Duodenal mucosa (tissue), 2 donors: ENCODE measurements at regions not wholly inside any gene's neighbourhood (a gene's known extent, or its start where the extent isn't known, plus 50 kb on each side); places are given as distances from the start of the nearest gene placed in this dataset.
"Not testable (repeated sequence)": the region's sequence is repeated elsewhere in the genome, so short reads cannot be mapped to it uniquely, and the experiment has no call there.

ENCODE experiments used
- H3K27ac ChIP-seq: one replicate; pipeline ENCODE4 v1.7.0; 2013; ENCODE audit warnings: low read depth, low read length
- H3K27me3 ChIP-seq, 2 donors: one replicate each; pipeline ENCODE4 v1.7.0; 2013; ENCODE audit warnings: low read length in 2 of 2, control low read depth in 1 of 2; ENCODE audit not compliant: insufficient read depth in 2 of 2, control insufficient read depth in 1 of 2
- H3K36me3 ChIP-seq, 2 donors: one replicate each; pipeline ENCODE4 v1.7.0; 2013; ENCODE audit warnings: low read length in 2 of 2, control low read depth in 1 of 2; ENCODE audit not compliant: insufficient read depth in 2 of 2, control insufficient read depth in 1 of 2
- H3K4me1 ChIP-seq, 2 donors: one replicate each; pipeline ENCODE4 v1.7.0; 2013; ENCODE audit warnings: low read length in 2 of 2, control low read depth in 1 of 2; ENCODE audit not compliant: insufficient read depth in 2 of 2, control insufficient read depth in 1 of 2
- H3K4me3 ChIP-seq, 2 donors: one replicate each; pipeline ENCODE4 v1.7.0; 2013; ENCODE audit warnings: low read length in 2 of 2, low read depth in 1 of 2
- H3K9ac ChIP-seq, 2 donors: one replicate each; pipeline ENCODE4 v1.7.0; 2013; ENCODE audit warnings: low read length in 2 of 2, low read depth in 1 of 2
- H3K9me3 ChIP-seq, 2 donors: one replicate each; pipeline ENCODE4 v1.7.0; 2013; ENCODE audit warnings: low read length in 2 of 2, control low read depth in 1 of 2; ENCODE audit not compliant: control insufficient read depth in 1 of 2

- Histone ChIP-seq H3K9ac (no peak overlapping the region), H3K27ac (no peak overlapping the region), H3K27me3 (no peaks in the 10 kb centered on the region), H3K36me3 (no peaks in the 10 kb centered on the region), H3K4me1 (peaks cover 0 to 8% of the 10 kb centered on the region in 2 donors), H3K9me3 (no peaks in the 10 kb centered on the region), H3K4me3 (no peak overlapping the region)
Measured at GRCh38 chr12:34121360-34121759, 99.1 kb downstream of the ALG10 start.

DNA sequence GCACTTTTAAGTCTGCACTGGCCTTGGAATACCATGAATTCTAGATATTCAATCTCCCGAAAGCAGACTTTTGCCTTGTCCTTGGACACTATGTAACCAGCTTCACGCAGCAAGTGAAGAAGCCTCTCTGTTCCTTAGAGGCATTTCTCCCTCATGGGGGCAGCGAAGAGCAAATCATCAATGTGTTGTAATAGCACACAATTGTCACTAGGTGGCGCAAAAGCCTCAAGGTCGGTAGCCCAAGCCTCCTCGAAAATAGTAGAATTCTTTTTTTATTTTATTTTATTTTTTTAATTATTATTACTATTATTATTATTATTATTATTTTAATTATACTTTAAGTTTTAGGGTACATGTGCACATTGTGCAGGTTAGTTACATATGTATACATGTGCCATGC lies 100.8 kb downstream of the ALG10 start:
- not testable (repeated sequence) for H3K4me3 ChIP-seq, H3K9ac ChIP-seq, H3K27ac ChIP-seq, H3K4me1 ChIP-seq, H3K9me3 ChIP-seq, H3K27me3 ChIP-seq, H3K36me3 ChIP-seq

DNA sequence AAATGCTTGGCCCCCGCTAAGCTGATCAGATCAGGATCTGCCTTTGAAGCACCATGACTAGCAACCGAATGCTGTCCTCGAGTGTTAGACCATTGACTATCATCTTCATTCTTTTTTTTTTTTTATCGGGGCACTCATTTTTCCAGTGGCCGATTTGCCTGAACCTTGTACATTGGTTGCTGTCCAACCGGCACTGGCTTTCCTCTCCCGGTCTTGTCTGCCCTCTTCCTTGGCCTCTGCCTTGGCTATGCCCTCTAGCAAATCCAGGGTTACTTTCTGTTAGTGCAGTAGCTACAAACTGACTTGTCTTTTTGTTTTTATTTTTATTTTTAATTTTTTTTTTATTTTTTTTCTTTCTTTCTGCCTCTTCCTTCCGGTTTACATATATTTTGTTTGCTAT lies 102.3 kb downstream of the ALG10 start:
- H3K9ac ChIP-seq: no peak overlapping the region
- H3K27ac ChIP-seq: no peak overlapping the region
- H3K27me3 ChIP-seq: no peaks in the 10 kb centered on the region
- no peak overlapping the region for H3K4me3 ChIP-seq
- no peaks in the 10 kb centered on the region for H3K36me3 ChIP-seq
- no peaks in the 10 kb centered on the region for H3K9me3 ChIP-seq
- peaks cover 0 to 10% of the 10 kb centered on the region in 2 donors for H3K4me1 ChIP-seq

- Histone ChIP-seq H3K4me3 (peak overlapping the region; percentile 54 to 66), H3K27ac (no peak overlapping the region), H3K9ac (peak overlapping the region in 1 of 2 donors; percentile 38), H3K4me1 (peaks cover 0 to 10% of the 10 kb centered on the region in 2 donors), H3K9me3 (no peaks in the 10 kb centered on the region), H3K27me3 (no peaks in the 10 kb centered on the region), H3K36me3 (no peaks in the 10 kb centered on the region)
Measured at GRCh38 chr12:34126239-34126641, 103.9 kb downstream of the ALG10 start.

- H3K36me3 ChIP-seq: no peaks in the 10 kb centered on the region
- no peak overlapping the region for H3K27ac ChIP-seq
- no peaks in the 10 kb centered on the region for H3K9me3 ChIP-seq
- H3K4me3 ChIP-seq: peak overlapping the region in 1 of 2 donors; percentile 66
- H3K4me1 ChIP-seq: peaks cover 0 to 10% of the 10 kb centered on the region in 2 donors
- no peaks in the 10 kb centered on the region for H3K27me3 ChIP-seq
- no peak overlapping the region for H3K9ac ChIP-seq
Measured at GRCh38 chr12:34126805-34127204, 104.5 kb downstream of the ALG10 start.

DNA sequence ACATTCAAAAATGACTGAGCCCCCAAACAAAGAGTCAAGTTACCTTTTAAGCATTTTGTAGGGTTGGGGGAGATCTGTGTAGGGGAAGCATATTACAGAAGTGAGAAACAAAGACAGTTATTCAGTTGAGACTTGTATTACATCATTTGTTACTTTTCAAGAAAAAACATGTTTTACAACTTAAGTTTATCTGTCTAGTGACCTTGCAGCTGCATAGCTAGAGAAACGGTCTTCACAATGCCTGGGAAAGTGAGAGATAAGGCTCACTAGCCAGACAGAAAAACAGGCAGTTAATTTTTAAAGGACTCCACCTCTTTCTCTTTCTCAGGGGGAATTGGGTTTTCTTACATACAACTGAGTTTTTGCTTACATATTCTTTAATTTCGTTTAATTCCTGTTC lies 105.1 kb downstream of the ALG10 start:
- H3K4me1 ChIP-seq, H3K9me3 ChIP-seq, H3K4me3 ChIP-seq, H3K27ac ChIP-seq, H3K27me3 ChIP-seq, H3K36me3 ChIP-seq, H3K9ac ChIP-seq: not testable (repeated sequence)

- no peaks in the 10 kb centered on the region for H3K9me3 ChIP-seq
- no peaks in the 10 kb centered on the region for H3K4me1 ChIP-seq
- H3K9ac ChIP-seq: no peak overlapping the region
- H3K27me3 ChIP-seq: no peaks in the 10 kb centered on the region
- no peaks in the 10 kb centered on the region for H3K36me3 ChIP-seq
- H3K27ac ChIP-seq: no peak overlapping the region
- no peak overlapping the region for H3K4me3 ChIP-seq
Measured at GRCh38 chr12:34142430-34142829, 120.1 kb downstream of the ALG10 start.

GRCh38 chr12:34151019-34151418 lies 128.7 kb downstream of the ALG10 start:
- Histone ChIP-seq H3K4me1 (no peaks in the 10 kb centered on the region), H3K27ac (no peak overlapping the region), H3K4me3 (no peak overlapping the region), H3K9ac (no peak overlapping the region), H3K27me3 (no peaks in the 10 kb centered on the region), H3K36me3 (no peaks in the 10 kb centered on the region), H3K9me3 (no peaks in the 10 kb centered on the region)

DNA sequence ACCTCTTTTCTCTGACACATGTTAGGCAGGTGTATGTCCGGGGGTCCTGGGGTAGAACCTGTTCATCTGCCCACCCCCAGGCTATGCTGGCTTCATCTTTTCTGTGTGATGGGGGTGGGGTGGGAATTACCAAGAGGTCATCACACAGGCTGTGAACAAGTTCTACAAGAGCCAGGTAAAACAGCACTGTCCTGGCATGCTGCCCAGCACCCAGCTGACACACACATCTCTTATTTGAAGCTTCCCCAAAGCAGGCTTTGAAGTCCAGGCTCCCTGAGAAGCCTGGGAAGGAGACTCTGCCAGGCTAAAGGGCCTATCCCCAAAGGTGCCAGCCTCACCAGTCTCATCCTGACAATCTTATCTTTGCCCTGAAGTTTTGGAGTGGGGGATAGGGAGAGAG lies 141.1 kb downstream of the ALG10 start:
- Histone ChIP-seq H3K4me3 (no peak overlapping the region), H3K9me3 (no peaks in the 10 kb centered on the region), H3K27me3 (no peaks in the 10 kb centered on the region), H3K27ac (no peak overlapping the region), H3K9ac (no peak overlapping the region), H3K4me1 (no peaks in the 10 kb centered on the region), H3K36me3 (no peaks in the 10 kb centered on the region)

DNA sequence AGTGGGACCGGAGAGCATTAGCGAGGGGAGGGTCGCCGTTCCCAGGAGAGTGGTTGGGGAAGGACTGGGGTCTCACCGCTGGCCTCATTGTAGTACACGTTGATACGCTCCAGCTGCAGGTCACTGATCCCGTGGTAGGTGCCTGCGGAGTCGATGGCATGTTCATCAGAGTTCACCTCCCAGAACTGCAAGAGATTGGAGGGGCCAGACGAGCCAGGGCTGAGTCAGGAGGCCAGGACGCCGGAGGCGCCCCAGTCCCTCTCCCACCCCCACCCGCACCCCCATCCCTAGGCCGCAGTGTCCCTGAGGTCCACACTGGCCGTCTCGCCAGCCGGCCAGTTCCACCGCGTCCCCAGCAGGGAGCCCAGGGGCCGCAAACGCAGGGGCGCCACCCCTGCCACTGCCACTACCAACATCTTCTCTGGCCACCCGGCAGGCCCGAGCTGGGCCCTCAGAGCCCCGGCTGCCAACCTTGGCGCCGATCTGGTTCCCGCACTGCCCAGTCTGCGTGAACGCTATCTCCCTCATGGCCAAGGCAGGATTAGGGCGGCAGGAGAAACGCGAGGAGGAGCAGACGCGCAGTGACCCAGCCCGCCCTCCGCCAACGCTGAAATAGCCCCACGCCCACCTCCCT lies 144.2 kb downstream of the ALG10 start:
- Histone ChIP-seq H3K9ac (no peak overlapping the region), H3K4me1 (no peaks in the 10 kb centered on the region), H3K36me3 (no peaks in the 10 kb centered on the region), H3K9me3 (no peaks in the 10 kb centered on the region), H3K4me3 (no peak overlapping the region), H3K27me3 (no peaks in the 10 kb centered on the region), H3K27ac (no peak overlapping the region)

GRCh38 chr12:34168507-34168906 lies 146.2 kb downstream of the ALG10 start:
- H3K36me3 ChIP-seq, H3K4me3 ChIP-seq, H3K9ac ChIP-seq, H3K27ac ChIP-seq, H3K27me3 ChIP-seq, H3K4me1 ChIP-seq, H3K9me3 ChIP-seq: not testable (repeated sequence)
